HepG2 (cell line): ENCODE measurements at regions not wholly inside any gene's neighbourhood (a gene's known extent, or its start where the extent isn't known, plus 50 kb on each side); places are given as distances from the start of the nearest gene placed in this dataset.

Experiments
- ATAC-seq: fragments of 200-7000 bp; cut with Tn5 transposase; 3 replicates; pipeline ENCODE4 v1.9.1; 2020; ENCODE audit warnings: mild to moderate bottlenecking, moderate library complexity
- BruUV-seq: library from RNA; stranded (reverse); fragments of 400-500 nt; replicated peaks from 2 replicates; lab custom pipeline; 2021; lab: Mats Ljungman, UMichigan
- CTCF ChIA-PET: fragments of 300-600 bp; formaldehyde crosslinking; extraction: SDS; loops from one replicate; lab custom pipeline; 2021; ENCODE audit warnings: low total read pairs, inconsistent platforms, low intra/inter-chr PET ratio; lab: Yijun Ruan, JAX
- POLR2A ChIA-PET: fragments of 350-600 bp; sonication (Branson Sonifier 250); formaldehyde crosslinking; loops from one replicate; lab custom pipeline; 2020; ENCODE audit warnings: antibody characterized with exemption, inconsistent platforms; lab: Yijun Ruan, JAX
- DNase-seq: peaks from one replicate; pipeline ENCODE4 v3.0.0-alpha.2; 2015; ENCODE audit warnings: low spot score
- FAIRE-seq: peaks from 3 replicates; lab custom pipeline; 2011; peaks lifted over from hg19 to GRCh38; lab: Jason Lieb, UNC
- H2AFZ ChIP-seq: one replicate; pipeline ENCODE4 v1.6.1; 2011; ENCODE audit warnings: low read length, inconsistent platforms
- H3K27ac ChIP-seq: fragments of 300-600 bp; 3 replicates; pipeline ENCODE4 v1.8.0; 2011; ENCODE audit warnings: mixed run types, mild to moderate bottlenecking, mixed read lengths, low read length, inconsistent platforms; ENCODE audit not compliant: insufficient read depth; ENCODE audit errors: extremely low read length
- H3K27me3 ChIP-seq, 2 experiments: fragments of 200-600 bp in 1 of 2; 2 replicates in 1 of 2; 3 replicates in 1 of 2; pipeline versions ENCODE4 v1.6.0 to v1.8.0; 2011; ENCODE audit warnings: low read length in 2 of 2, mild to moderate bottlenecking in 2 of 2, moderate library complexity in 2 of 2, inconsistent platforms in 1 of 2; ENCODE audit not compliant: insufficient read depth in 2 of 2, control insufficient read depth in 1 of 2
- H3K36me3 ChIP-seq, 2 experiments: fragments of 200-600 bp in 1 of 2; replicated peaks in 1 of 2; 2 replicates in 1 of 2; 3 replicates in 1 of 2; pipeline versions ENCODE4 v1.5.1 to v1.8.0; 2011; ENCODE audit warnings: low read length in 2 of 2, inconsistent platforms in 1 of 2; ENCODE audit not compliant: insufficient read depth in 2 of 2, control insufficient read depth in 1 of 2
- H3K4me1 ChIP-seq: 2 replicates; pipeline ENCODE4 v1.5.1; 2012; ENCODE audit warnings: low read length, inconsistent platforms; ENCODE audit not compliant: insufficient read depth
- H3K4me2 ChIP-seq: 2 replicates; pipeline ENCODE4 v1.6.0; 2011; ENCODE audit warnings: low read depth, low read length, inconsistent platforms
- H3K4me3 ChIP-seq, 3 experiments: fragments of 200-600 bp in 1 of 3; sonication (generic), shearing (Covaris generic) in 1 of 3; replicated peaks in 1 of 3; 2 replicates each; pipeline ENCODE4 v1.5.1; 2011 to 2016; ENCODE audit warnings: low read length in 3 of 3, inconsistent platforms in 2 of 3, low read depth in 2 of 3, mild to moderate bottlenecking in 2 of 3, control low read depth in 1 of 3, mixed read lengths in 1 of 3; ENCODE audit not compliant: insufficient read depth in 1 of 3
- H3K79me2 ChIP-seq: one replicate; pipeline ENCODE4 v1.6.1; 2011; ENCODE audit warnings: low read length, inconsistent platforms; ENCODE audit not compliant: insufficient read depth
- H3K9ac ChIP-seq: 2 replicates; pipeline ENCODE4 v1.6.0; 2011; ENCODE audit warnings: mild to moderate bottlenecking, low read depth, low read length, inconsistent platforms; ENCODE audit not compliant: insufficient read depth
- H3K9me3 ChIP-seq: 2 replicates; pipeline ENCODE4 v1.5.1; 2012; ENCODE audit warnings: mild to moderate bottlenecking, low read length
- H4K20me1 ChIP-seq: 2 replicates; pipeline ENCODE4 v1.6.0; 2011; ENCODE audit warnings: inconsistent platforms, mild to moderate bottlenecking, low read length, moderate library complexity; ENCODE audit not compliant: insufficient read depth
- CERS6 ChIP-seq: sonication (generic); formaldehyde crosslinking; IDR thresholded peaks from 2 replicates; pipeline ENCODE4 v1.5.0; 2020; ENCODE audit warnings: missing genetic modification reagents
- ETV6 ChIP-seq: sonication (generic); formaldehyde crosslinking; conservative IDR thresholded peaks from 2 replicates; pipeline ENCODE4 v1.4.0; 2020; ENCODE audit warnings: missing genetic modification reagents
- GABPB1 ChIP-seq: IDR thresholded peaks from 2 replicates; pipeline ENCODE4 v1.6.1; 2016; ENCODE audit warnings: mild to moderate bottlenecking, missing genetic modification reagents, moderate library complexity, missing compliant biosample characterization
- GTF2F1 ChIP-seq: fragments of 150-350 bp; IDR thresholded peaks from 2 replicates; pipeline ENCODE4 v1.6.1; 2014; ENCODE audit warnings: low read length
- HBP1 ChIP-seq: IDR thresholded peaks from 2 replicates; pipeline ENCODE4 v1.6.1; 2016; ENCODE audit warnings: low read depth, control low read depth
- KDM3A ChIP-seq: IDR thresholded peaks from 2 replicates; pipeline ENCODE4 v1.6.1; 2018; ENCODE audit warnings: low read depth, missing compliant biosample characterization
- MAFF ChIP-seq: IDR thresholded peaks from 2 replicates; pipeline ENCODE4 v1.6.1; 2011; ENCODE audit warnings: low read depth, low read length, improper control_type of control experiment
- SP4 ChIP-seq: sonication (generic); formaldehyde crosslinking; IDR thresholded peaks from 2 replicates; pipeline ENCODE4 v1.8.1; 2023; ENCODE audit warnings: mild to moderate bottlenecking, missing genetic modification reagents
- SRSF9 ChIP-seq: fragments of 200-400 bp; formaldehyde crosslinking; IDR thresholded peaks from 2 replicates; pipeline ENCODE4 v1.6.1; 2018; ENCODE audit warnings: borderline replicate concordance, mild to moderate bottlenecking, low read depth, low read length; ENCODE audit not compliant: insufficient read depth, poor library complexity, severe bottlenecking
- ZEB1 ChIP-seq: IDR thresholded peaks from 2 replicates; pipeline ENCODE4 v1.6.1; 2012; ENCODE audit warnings: mild to moderate bottlenecking, low read depth, inconsistent platforms; ENCODE audit not compliant: insufficient replicate concordance
- ZFP1 ChIP-seq: IDR thresholded peaks from 2 replicates; pipeline ENCODE4 v1.6.1; 2016
- ZNF12 ChIP-seq: sonication (generic); formaldehyde crosslinking; IDR thresholded peaks from 2 replicates; pipeline ENCODE4 v1.5.0; 2020; ENCODE audit warnings: missing genetic modification reagents
- ZNF121 ChIP-seq: sonication (generic); formaldehyde crosslinking; IDR thresholded peaks from 2 replicates; pipeline ENCODE4 v1.5.0; 2020; ENCODE audit warnings: mild to moderate bottlenecking, missing genetic modification reagents
- ZNF136 ChIP-seq: sonication (generic); formaldehyde crosslinking; IDR thresholded peaks from 2 replicates; pipeline ENCODE4 v1.8.1; 2022; ENCODE audit warnings: low read depth, mild to moderate bottlenecking, moderate library complexity, missing genetic modification reagents
- ZNF33A ChIP-seq: sonication (generic); formaldehyde crosslinking; IDR thresholded peaks from 2 replicates; pipeline ENCODE4 v1.5.1; 2020; ENCODE audit warnings: missing genetic modification reagents, mild to moderate bottlenecking, moderate library complexity, borderline replicate concordance
- ZNF383 ChIP-seq: sonication (generic); formaldehyde crosslinking; IDR thresholded peaks from 2 replicates; pipeline ENCODE4 v1.4.0; 2020; ENCODE audit warnings: missing genetic modification reagents, mild to moderate bottlenecking, borderline replicate concordance
- WGBS: methylation state at CpG from one replicate; pipeline ENCODE4 v1.1.6; 2017; ENCODE audit warnings: low lambda C conversion rate; 5-methylcytosine and 5-hydroxymethylcytosine counted together
- in situ Hi-C: cut with HindIII; loops from 2 replicates; pipeline ENCODE4 v1.10.0; 2017; ENCODE audit warnings: low pct_unique_long_range_greater_than_20kb; ENCODE audit not compliant: extremely low pct_ligation_motif_present
- intact Hi-C: fragments of 100-400 bp; cut with micrococcal nuclease; formaldehyde crosslinking; loops from one replicate; pipeline ENCODE4 v1.10.0; 2022; ENCODE audit not compliant: unreplicated experiment
- TF ChIP-seq, protein P1 (sequence below): sonication (generic); formaldehyde crosslinking; IDR thresholded peaks from 2 replicates; pipeline ENCODE4 v1.9.0; 2021; ENCODE audit warnings: missing genetic modification reagents, mild to moderate bottlenecking, borderline replicate concordance
- TF ChIP-seq, protein P2 (sequence below): fragments of 450-650 bp; IDR thresholded peaks from 2 replicates; pipeline ENCODE4 v1.6.1; 2016

DNA sequence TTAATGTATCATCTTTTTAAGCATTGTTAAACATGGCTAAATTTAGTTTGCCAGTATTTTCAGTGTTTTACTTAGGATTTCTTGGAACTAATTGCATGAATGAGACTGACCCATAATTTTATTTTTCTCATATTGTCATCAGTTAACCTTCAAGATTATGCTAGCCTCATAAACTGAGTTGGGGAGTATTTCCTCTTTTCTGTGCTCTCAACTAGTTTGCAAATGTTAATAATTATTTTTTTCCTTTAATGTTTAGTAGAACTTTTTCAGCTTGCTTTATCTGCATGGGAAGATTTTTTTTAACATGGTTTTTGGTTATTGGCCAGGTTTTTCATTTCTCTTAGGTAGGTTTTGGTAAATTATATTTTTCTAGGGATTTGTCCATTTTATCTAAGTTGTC, 235.4 kb upstream of the SESN3 start (continued):
- TF ChIP-seq HBP1 (CRISPR knock-in tag), result no peak
- no peak for TF ChIP-seq ZNF33A (CRISPR knock-in tag)

DNA sequence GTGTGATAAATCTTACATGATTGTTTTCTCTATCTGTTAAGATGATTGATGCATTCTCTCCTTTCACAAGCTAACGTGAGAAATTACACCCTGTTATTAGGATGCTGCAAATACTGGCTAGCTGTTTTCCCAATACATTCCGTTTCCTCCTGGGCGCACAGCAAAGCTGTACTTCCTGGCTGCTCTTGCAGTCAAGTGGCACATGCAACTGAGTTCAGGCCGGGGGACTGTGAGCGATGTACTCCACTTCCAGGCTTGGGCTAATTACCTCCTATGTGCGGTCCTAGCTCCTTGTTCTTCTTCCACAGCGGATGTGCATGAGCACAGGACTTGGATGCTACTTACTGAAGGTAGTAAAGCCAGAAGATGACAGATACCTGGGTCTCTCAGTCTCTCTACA, 234.9 kb upstream of the SESN3 start:
- FAIRE-seq (no peak), ATAC-seq (no peak), DNase-seq (no peak)
- CTCF ChIA-PET, result no interaction called here
- Histone ChIP-seq H4K20me1 (no peaks in the 10 kb centered on the region), H2AFZ (no peak overlapping the region), H3K27ac (no peak overlapping the region), H3K79me2 (no peaks in the 10 kb centered on the region), H3K9ac (no peak overlapping the region), H3K4me3 (no peak overlapping the region), H3K36me3 (no peaks in the 10 kb centered on the region), H3K4me1 (no peaks in the 10 kb centered on the region), H3K9me3 (no peaks in the 10 kb centered on the region), H3K4me2 (no peak overlapping the region), H3K27me3 (no peaks in the 10 kb centered on the region)
- in situ Hi-C loops, result no loop called here
- no TSS peak for BruUV-seq
- TF ChIP-seq CERS6 (CRISPR knock-in tag) (no peak), MAFF (no peak), GABPB1 (CRISPR knock-in tag) (no peak), ZNF136 (no peak), ZNF121 (CRISPR knock-in tag) (no peak), KDM3A (no peak), SRSF9 (no peak), ZNF12 (no peak), ZFP1 (CRISPR knock-in tag) (no peak), ZEB1 (no peak), SP4 (CRISPR knock-in tag) (no peak), ETV6 (no peak), ZNF383 (CRISPR knock-in tag) (no peak), GTF2F1 (no peak)
- TF ChIP-seq, protein P1, sequence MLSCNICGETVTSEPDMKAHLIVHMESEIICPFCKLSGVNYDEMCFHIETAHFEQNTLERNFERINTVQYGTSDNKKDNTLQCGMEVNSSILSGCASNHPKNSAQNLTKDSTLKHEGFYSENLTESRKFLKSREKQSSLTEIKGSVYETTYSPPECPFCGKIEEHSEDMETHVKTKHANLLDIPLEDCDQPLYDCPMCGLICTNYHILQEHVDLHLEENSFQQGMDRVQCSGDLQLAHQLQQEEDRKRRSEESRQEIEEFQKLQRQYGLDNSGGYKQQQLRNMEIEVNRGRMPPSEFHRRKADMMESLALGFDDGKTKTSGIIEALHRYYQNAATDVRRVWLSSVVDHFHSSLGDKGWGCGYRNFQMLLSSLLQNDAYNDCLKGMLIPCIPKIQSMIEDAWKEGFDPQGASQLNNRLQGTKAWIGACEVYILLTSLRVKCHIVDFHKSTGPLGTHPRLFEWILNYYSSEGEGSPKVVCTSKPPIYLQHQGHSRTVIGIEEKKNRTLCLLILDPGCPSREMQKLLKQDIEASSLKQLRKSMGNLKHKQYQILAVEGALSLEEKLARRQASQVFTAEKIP (CRISPR knock-in tag), result no peak
- TF ChIP-seq, protein P2, sequence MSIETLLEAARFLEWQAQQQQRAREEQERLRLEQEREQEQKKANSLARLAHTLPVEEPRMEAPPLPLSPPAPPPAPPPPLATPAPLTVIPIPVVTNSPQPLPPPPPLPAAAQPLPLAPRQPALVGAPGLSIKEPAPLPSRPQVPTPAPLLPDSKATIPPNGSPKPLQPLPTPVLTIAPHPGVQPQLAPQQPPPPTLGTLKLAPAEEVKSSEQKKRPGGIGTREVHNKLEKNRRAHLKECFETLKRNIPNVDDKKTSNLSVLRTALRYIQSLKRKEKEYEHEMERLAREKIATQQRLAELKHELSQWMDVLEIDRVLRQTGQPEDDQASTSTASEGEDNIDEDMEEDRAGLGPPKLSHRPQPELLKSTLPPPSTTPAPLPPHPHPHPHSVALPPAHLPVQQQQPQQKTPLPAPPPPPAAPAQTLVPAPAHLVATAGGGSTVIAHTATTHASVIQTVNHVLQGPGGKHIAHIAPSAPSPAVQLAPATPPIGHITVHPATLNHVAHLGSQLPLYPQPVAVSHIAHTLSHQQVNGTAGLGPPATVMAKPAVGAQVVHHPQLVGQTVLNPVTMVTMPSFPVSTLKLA, result no peak
- 19% methylated on average over 7 of the region's 7 CpGs for WGBS
- intact Hi-C loops, result no loop called here
- POLR2A ChIA-PET, result no interaction called here
